ENCODE measurements at regions not wholly inside any gene's neighbourhood (a gene's known extent, or its start where the extent isn't known, plus 50 kb on each side); places are given as distances from the start of the nearest gene placed in this dataset.

- Histone ChIP-seq H3K36me3 (replicated peaks) (no peaks in the 10 kb centered on the region), H3K4me3 (ENCODE audit: low read depth, low read length) (no peak overlapping the region), H3K27ac (no peak overlapping the region), H3K27me3 (replicated peaks) (no peaks in the 10 kb centered on the region)
- no peak for DNase-seq
- in situ Hi-C loops (cut with HindIII; ENCODE audit: low pct_ligation_motif_present, low sequenced_read_pairs): no loop called here
- no peak for TF ChIP-seq CTCF (IDR thresholded peaks at IDR 0.05; ENCODE audit: low read depth, low read length, missing control alignments)
These were observed 53.1 kb upstream of the WNT4 start for GRCh38 chr1:22196041-22196440.

GRCh38 chr1:22196641-22197040 lies 53.7 kb upstream of the WNT4 start:
- H3K27ac ChIP-seq: no peak overlapping the region
- in situ Hi-C loops (cut with HindIII; ENCODE audit: low pct_ligation_motif_present, low sequenced_read_pairs): no loop called here
- H3K36me3 ChIP-seq (replicated peaks): no peaks in the 10 kb centered on the region
- no peak overlapping the region for H3K4me3 ChIP-seq (ENCODE audit: low read depth, low read length)
- no peak for DNase-seq
- no peak for TF ChIP-seq CTCF (IDR thresholded peaks at IDR 0.05; ENCODE audit: low read depth, low read length, missing control alignments)
- no peaks in the 10 kb centered on the region for H3K27me3 ChIP-seq (replicated peaks)

GRCh38 chr1:22197644-22198043 lies 54.7 kb upstream of the WNT4 start:
- H3K4me3 ChIP-seq (ENCODE audit: low read depth, low read length): no peak overlapping the region
- H3K27ac ChIP-seq: no peak overlapping the region
- TF ChIP-seq CTCF (IDR thresholded peaks at IDR 0.05; ENCODE audit: low read depth, low read length, missing control alignments): no peak
- H3K36me3 ChIP-seq (replicated peaks): no peaks in the 10 kb centered on the region
- no peak for DNase-seq
- H3K27me3 ChIP-seq (replicated peaks): no peaks in the 10 kb centered on the region
- in situ Hi-C loops (cut with HindIII; ENCODE audit: low pct_ligation_motif_present, low sequenced_read_pairs): no loop called here

- no peak overlapping the region for H3K27ac ChIP-seq
- peaks cover 14% of the 10 kb centered on the region for H3K27me3 ChIP-seq (replicated peaks)
- TF ChIP-seq CTCF (IDR thresholded peaks at IDR 0.05; ENCODE audit: low read depth, low read length, missing control alignments): no peak
- no peak for DNase-seq
- in situ Hi-C loops (cut with HindIII; ENCODE audit: low pct_ligation_motif_present, low sequenced_read_pairs): no loop called here
- no peaks in the 10 kb centered on the region for H3K36me3 ChIP-seq (replicated peaks)
- no peak overlapping the region for H3K4me3 ChIP-seq (ENCODE audit: low read depth, low read length)
These were observed 58.1 kb upstream of the WNT4 start for GRCh38 chr1:22201023-22201422.

- in situ Hi-C loops (cut with HindIII; ENCODE audit: low pct_ligation_motif_present, low sequenced_read_pairs): no loop called here
- H3K4me3 ChIP-seq (ENCODE audit: low read depth, low read length): no peak overlapping the region
- peaks cover 35% of the 10 kb centered on the region for H3K27me3 ChIP-seq (replicated peaks)
- H3K27ac ChIP-seq: no peak overlapping the region
- TF ChIP-seq CTCF (IDR thresholded peaks at IDR 0.05; ENCODE audit: low read depth, low read length, missing control alignments): no peak
- DNase-seq: no peak
- no peaks in the 10 kb centered on the region for H3K36me3 ChIP-seq (replicated peaks)
These were observed 60.4 kb upstream of the WNT4 start for GRCh38 chr1:22203335-22203734.

- in situ Hi-C loops (cut with HindIII; ENCODE audit: low pct_ligation_motif_present, low sequenced_read_pairs): no loop called here
- Histone ChIP-seq H3K27ac (no peak overlapping the region), H3K27me3 (replicated peaks) (peaks cover 43% of the 10 kb centered on the region), H3K4me3 (ENCODE audit: low read depth, low read length) (no peak overlapping the region), H3K36me3 (replicated peaks) (no peaks in the 10 kb centered on the region)
- TF ChIP-seq CTCF (IDR thresholded peaks at IDR 0.05; ENCODE audit: low read depth, low read length, missing control alignments): no peak
- DNase-seq: no peak
These were observed 61.4 kb upstream of the WNT4 start for GRCh38 chr1:22204057-22204840.
